Fibroblast of lung (primary cell): ENCODE measurements at regions not wholly inside any gene's neighbourhood (a gene's known extent, or its start where the extent isn't known, plus 50 kb on each side); places are given as distances from the start of the nearest gene placed in this dataset.

Source experiments
- CTCF ChIP-seq, 2 donors: IDR thresholded peaks in 1 of 2; conservative IDR thresholded peaks in 1 of 2; 1 replicate in 1 of 2; 2 replicates in 1 of 2; pipeline ENCODE4 v1.5.1; 2011 to 2012; ENCODE audit warnings: low read length in 2 of 2, control low read depth in 1 of 2, inconsistent platforms in 1 of 2, low read depth in 1 of 2, mild to moderate bottlenecking in 1 of 2
- EZH2 ChIP-seq: IDR thresholded peaks from 2 replicates; pipeline ENCODE4 v1.5.1; 2012; ENCODE audit warnings: low read length, control low read depth, mild to moderate bottlenecking; ENCODE audit errors: missing control alignments

DNA sequence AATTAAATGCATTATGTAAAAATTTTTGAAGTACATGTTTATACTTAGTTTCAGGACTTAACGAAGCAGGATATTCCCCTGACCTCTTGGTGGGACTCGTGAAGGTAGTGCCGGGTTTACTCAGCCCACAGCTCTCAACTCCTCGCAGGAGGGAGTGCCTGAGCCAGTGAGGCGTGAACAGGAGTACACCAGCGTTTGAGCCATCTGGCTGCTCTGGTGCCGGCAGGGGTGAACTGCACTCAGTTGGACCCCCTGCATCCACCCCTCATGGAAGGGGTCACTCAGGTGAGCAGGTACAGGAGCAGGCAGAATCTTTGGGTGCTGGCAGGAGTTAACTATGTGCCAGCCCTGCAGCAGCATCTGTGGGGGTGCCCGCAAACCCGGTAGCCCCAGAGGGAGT lies 625.1 kb upstream of the PCDH15 start:
- TF ChIP-seq EZH2 (no peak), CTCF (conservative IDR thresholded peaks at IDR 0.05 in 1 of 2, IDR thresholded peaks at IDR 0.05 in 1 of 2; ENCODE audit: low read depth in 1 of 2, low read length in 2 of 2) (no peak)
